Smooth muscle cell of the brain vasculature (primary cell): ENCODE measurements at regions not wholly inside any gene's neighbourhood (a gene's known extent, or its start where the extent isn't known, plus 50 kb on each side); places are given as distances from the start of the nearest gene placed in this dataset.

Experiments used
- DNase-seq: peaks from one replicate; pipeline ENCODE4 v3.0.0-alpha.2; 2012; ENCODE audit warnings: low read depth, low spot score

DNA sequence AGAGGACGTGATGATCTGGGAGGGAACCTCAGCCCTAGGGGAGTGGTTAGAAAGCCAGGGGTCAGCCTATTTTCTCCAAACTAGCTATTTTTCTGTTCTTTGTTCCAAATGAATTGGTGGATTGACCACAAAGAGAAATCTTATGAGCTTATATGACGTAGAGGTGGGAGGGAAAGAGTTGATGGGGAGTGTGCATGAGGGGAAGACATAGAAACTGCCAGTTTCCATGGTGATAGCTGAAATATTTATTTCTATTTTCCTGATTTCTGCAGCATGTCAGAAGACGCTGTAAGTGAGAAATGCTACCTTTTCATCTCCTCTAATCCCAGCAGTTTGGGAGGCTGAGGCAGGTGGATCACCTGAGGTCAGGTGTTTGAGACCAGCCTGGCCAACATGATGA is 51.4 kb upstream of the CISTR start:
- no peak for DNase-seq

DNA sequence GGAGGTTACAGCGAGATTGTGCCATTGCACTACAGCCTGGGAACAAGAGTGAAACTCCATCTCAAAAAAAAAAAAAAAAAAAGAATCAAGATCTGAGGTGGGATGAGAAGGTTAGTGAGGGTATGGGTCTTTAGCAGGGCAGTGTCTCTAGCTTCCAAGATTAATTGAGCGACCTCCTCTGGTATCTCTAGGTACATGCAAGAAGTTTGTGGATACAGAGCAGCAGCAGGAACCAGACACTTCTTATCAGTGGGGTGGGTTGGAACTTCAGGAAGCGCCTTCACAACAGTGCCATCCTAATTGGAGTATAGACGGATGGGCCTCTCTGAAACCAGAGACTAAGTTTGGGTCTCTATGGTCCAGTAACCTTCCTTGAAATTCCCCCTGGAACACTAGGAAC is 51.9 kb upstream of the CISTR start:
- DNase-seq = no peak

DNA sequence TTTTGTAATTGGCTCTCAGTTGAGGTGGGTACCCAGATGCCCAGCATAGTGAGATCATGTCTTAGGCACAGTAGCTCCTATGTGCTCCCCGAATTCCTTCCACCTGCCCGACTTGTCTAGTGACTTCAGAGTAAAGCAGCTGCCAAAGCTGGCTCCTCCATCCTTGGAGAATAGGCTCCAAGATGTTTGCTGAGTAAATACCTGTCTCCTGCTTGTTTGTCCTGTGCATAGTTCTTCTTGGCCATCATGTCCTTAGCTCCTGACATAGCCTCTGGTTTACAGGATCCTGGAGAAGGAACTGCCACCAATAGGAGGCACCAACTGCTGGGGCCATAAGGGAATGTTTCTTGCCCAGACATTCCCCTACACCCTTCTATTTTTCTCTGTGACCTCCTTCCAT is 52.6 kb upstream of the CISTR start:
- DNase-seq = no peak

DNA sequence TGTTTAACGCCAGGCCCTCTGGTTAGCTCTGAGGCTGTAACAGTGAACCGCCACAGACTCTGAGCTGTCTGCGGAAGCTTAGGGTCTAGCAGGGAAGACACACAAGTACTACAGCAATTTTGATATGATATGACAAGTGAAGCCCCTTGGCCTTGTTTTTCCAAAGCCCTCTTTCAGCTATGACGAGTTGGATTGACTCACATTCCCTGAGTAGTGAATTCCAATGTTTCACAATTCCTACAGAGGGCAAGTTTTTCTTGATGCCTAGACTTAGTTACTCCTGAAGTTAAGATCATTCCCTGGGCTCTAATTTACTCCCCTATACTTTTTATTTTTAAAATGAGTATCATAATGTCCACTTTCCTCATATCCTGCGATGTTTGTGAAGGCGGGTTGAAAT is 53.3 kb upstream of the CISTR start:
- DNase-seq = no peak

DNA sequence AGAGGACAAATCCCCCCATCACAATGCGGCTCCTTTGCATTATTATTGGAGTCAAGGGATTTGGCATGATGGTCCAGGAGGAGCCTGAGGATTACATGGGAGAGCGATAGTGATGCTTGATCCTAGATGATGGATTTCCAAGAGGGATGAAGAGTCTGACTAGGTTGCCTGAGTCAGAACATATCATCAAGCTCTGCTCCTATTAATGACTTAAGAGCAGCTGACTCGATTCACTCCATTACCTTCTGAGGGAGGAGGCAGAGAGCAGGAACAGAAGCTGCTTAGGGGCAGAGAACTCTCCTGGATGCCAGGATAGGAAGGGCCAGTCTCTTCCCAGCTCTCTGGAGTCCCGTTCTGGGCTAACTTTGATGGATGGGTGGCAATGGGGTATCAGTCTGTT is 54.0 kb upstream of the CISTR start:
- DNase-seq = no peak

DNA sequence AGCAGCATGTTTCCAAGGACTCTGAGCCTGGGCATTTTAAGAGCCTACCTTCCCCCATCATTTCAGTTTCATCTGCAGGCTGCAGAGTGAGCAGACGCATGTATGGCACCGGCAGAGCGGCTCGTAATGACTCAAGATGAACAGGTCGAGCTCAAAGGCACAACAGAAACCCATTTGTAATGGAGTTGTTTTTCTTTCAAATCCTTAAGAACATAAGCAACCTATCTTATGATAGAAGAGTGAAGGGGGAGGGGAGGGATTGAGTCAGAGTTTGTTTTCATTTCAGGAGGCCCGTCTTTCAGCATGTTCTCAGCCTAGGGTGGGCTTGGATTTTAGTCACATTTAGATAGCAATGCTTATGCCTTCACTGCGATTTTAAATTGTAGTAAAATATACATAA is 54.9 kb upstream of the CISTR start:
- DNase-seq = peak; percentile 12

DNA sequence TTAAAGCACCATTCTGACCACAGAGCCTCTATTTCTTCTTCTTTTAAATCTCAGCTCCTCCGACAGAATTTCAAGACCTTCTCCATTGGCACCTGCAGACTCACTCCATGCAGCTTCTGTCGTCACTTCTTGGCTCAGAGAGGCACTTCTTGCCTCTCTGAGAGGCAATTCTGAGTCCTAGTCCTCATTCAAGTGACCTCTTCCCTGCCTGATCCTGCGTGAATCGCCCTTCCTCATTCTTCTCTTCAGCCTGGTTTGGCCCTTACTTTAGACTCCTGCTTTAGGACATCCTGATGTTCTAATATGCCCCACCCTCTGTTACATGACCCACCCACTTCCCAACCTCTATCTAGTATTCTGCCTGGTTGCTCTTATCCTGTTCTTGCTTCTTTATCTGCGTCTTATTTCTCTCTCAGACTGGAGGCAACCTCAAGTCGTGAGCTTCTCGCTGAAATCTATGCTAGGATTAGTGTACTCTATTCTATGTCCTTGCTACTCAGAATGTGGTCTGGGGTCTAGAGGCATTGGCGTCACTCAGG is 55.6 kb upstream of the CISTR start:
- no peak for DNase-seq

DNA sequence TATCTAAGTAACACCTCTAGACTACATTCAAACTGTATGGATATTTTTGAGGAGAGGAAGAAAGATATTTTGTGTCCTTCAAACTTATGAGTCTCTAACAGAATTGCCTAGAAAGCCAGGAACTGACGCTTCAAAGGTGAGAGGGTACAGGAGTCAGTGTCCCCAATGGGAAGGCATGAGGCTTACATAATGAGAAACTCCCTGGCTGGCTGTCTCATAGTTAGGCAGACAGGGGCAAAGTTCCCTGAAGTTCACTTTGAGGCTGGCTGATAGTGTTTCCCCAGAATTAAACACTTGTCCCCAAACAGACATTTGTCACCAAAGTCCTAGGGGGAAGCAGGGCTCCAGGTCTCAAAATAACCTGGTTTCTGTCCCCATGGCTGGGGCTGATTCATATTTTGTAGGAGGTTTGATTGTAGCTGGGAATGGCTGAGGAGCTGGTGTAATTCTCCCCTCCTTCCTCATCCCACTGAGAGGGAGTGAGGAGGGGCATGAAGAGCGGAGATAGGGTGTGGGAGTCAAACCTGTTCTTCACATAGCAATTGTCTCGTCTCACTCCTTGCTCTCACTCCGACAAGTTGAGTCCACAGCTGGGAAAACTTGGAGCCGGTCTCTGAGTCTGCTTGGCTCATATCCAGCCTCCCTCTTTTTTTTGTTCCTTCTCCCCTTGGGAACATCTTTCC is 56.4 kb upstream of the CISTR start:
- DNase-seq = no peak

DNA sequence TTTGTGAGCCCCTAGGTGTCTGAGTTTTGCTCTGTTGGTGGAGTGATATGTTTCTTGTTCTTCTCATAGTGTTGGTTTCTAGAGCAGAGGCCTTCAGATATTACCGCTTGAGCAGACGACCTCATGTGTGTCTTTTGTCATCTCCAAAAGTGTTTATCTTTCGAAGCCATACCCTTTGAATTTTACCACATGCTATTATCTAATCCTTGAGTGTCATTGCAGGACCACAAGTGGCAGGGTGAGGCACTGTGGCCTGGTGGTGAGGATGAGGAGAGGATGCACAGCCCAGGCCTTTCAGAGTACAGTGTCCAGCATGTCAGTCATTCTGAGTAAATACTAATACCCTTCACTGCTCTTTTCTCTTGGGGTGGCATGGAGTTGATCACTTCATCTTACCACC is 57.2 kb upstream of the CISTR start:
- DNase-seq = no peak

DNA sequence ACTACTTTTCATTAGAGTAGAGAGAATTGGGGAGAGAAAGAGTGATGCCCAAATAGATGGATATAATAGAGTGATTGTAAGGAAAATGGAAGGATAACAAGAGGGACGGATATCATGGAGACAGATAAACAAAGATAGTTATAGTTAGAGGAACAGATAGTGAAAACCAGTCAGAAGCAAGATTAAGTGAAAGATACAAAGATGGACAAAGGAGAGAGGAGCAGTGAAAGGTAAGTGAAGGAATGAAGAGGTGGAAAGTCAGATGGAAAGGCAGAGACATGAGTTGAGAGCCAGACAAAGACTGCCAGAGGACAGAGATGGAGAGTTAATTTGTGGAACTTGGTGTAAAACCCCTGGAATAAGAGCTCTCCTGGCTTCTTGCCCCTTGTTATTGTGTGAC is 59.2 kb upstream of the CISTR start:
- DNase-seq = no peak

DNA sequence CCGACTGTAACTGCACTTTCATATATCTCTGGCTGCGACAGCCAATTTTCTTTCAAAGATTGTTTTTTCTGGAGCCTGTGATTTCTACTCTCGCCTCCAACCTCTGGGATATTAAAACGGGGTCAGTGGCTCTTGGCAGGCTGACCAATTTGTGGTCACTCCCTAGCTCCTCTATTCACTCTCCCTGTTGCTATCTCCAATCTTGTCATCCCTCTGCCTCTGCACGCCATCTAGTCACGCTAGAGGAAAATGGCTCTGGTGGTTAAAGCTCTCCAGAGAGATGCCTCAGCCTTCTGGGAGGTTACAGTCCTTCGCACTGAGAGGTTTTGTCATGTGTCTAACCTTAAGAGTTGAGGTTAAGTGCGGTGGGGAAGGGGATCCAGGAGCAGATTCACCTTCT is 59.8 kb upstream of the CISTR start:
- DNase-seq = no peak

DNA sequence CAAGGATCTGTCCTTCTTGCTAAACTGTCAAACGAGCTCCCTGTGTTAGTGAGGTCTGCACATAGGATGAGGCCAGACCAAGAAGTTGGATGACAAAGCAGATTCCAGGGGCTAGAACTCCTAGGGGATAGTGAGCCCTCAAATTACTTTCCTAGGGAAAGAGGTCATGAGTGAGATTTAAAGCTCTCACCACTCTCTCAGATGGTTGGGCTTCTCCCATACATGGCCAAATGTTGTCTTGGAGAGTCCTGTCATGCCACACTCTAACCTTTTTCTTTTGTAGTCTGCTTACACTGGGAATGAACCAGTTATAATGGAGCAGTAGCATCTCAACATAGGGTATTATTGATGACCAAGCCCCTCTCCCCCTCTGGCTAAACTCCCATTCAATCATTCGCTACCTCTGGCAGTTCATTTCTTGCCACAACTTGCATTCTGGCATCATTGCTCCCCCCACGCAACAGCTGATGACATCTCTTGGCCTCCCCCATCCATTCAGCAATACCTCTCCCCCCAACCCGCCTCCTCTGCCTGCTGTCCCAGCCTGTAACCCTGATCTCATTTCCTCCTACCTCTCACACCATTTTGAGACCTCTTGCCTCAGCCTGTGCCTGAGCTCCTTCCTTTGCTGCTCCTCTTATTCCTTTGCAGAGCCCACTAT is 64.7 kb upstream of the CISTR start:
- no peak for DNase-seq

DNA sequence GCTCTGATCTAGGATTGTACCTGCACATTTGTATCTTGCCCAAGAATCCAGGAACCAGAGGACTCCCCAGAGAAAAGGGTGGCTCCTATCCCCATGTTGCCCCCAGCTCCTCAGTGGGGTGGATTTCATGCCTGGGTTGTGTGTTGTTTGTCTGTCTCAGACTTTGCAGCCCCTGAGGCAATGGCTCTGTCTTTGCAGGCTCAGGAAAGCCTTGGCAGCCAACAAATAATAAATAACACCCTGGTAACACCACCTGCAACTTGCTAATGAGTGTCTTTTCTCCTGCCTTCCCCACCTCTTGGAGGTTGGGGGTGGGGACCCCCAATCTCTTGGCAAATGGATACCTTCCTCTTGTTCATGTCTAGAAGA is 65.2 kb upstream of the CISTR start:
- DNase-seq = no peak

DNA sequence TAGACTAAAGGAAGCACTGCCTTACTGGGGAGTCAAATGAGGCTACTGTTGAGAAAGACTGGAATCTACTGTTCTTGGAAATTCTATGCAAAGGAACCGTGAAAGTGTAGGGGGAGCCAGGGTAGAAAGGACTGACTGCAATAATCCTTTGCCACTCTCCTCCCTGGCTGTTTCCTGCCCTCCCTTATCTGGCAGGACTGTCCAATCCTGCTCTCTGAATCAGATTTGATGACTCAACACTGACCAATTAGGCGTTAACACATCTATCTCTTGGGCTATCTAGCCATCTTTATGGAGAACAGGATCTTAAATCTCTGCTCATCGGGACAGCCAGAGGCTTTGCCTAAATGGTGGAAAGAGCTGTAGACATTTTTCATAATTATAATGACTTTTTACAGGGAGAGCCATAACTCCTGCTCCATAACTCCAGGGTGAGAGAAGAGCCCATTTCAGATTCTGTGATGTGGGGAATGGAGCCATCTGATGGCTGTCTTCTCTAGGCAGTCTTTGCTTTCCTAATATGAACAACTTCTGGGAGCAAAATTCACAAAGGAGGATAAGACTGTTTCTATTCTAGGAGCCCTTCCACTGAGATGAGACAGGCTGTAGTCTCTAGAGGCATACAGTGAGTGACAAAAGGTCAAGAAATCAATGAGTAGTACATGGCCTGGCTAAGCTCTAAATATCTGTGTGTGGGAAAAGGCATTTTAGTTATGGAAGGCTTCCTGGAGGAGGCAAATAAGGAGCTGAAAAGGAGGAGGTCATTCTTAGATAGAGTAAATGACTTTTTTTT is 68.9 kb upstream of the CISTR start:
- DNase-seq = no peak

DNA sequence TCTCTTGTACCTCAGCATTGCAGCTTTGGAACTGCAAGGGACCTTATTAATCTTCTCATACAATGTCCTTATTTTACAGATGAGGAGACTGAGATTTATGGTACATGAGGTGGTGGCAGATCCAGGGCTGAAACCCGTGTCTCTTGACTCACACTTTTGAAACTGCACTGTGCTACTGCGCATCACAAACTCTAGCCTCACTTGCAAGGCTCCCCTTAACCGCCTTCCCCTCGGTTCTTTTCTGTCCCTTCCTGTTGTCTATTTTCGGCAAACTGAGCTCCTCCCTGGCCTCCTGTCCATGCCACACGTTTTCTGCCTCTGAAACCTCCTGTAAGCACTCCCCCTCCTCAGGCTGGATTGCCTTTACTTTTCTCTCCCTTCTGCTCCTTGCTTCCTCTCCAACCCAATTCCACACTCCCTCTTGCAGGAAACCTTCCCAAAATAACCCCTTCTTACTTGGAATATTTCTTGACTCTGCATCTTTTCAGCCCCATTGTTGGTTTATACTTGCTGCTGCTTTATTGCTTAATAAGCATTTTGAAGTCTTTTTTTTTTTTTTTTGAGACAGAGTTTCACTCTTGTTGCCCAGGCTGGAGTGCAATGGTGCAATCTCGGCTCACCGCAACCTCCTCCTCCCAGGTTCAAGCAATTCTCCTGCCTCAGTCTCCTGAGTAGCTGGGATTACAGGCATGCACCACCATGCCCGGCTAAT is 72.4 kb upstream of the CISTR start:
- DNase-seq = no peak

DNA sequence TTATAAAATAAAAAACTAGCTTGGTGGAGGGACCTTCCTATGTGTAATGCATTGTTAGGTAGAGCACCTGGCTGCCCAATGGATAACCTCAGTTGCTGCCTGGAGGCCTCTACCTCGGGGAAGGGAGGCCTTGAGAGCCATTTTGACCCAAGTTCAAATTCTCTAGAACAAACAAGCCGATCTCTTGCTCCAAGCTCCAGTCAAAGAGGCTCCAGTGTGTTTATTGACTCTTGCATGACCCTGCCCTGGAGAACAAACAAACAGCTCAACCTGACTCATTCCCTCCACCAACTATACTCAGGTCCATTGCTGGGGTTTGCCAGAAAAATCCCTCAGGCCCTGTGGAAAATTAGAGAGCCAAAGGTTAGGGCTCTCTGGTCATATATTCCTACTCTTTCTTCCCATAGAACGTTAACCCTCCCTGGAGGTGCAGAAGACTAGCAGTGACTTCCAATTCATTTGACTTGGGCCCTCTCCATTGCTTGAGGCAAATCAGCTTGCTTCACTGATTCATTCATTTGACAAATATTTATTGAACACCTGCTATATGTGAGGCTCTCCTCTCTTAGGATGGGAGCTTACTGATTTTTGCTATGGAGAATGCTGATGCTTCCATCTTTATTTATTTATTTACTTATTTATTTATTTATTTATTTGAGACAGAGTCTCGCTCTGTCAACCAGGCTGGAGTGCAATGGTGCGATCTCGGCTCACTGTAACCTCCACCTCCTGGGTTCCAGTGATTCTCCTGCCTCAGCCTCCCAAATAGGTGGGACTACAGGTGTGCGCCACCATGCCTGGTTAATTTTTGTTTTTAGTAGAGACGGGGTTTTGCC is 73.7 kb upstream of the CISTR start:
- DNase-seq = no peak

DNA sequence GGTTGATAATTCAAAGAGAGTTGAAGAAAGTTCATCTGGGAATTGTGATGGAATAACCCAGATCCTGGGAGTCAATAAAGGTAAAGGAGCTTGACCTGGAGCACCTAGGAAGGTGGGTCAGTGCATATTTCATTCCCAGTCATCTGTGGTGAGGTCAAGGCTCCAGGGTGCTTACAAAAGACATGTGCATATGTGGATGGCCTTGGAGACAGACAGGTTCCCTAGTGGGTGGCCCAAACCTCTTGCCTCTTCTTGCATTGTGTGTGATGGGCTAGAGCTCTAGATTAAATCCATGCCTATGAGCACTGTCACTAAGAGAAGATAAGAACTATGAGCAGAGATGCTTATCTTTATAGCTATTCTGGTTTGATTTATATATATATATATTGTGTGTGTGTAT is 75.5 kb upstream of the CISTR start:
- DNase-seq = no peak

DNA sequence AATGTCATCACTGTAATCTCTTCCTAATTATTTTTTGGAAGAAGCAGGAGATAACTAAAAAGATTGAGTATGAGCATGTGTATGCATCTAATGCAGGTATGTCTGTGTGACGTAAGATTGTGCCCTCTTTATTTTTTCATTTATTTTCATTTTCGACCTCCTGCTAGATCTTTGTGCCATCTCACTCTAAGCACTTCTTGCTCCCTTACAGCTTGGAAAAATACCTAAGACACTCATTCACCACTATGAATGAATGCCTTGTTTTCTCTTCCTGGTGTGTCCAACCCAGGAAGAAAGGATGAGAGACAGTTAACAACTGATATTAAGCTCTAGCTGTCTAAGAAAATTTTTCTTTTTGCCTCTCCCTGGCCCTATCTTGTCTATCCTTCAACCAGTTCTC is 76.8 kb upstream of the CISTR start:
- DNase-seq = no peak

DNA sequence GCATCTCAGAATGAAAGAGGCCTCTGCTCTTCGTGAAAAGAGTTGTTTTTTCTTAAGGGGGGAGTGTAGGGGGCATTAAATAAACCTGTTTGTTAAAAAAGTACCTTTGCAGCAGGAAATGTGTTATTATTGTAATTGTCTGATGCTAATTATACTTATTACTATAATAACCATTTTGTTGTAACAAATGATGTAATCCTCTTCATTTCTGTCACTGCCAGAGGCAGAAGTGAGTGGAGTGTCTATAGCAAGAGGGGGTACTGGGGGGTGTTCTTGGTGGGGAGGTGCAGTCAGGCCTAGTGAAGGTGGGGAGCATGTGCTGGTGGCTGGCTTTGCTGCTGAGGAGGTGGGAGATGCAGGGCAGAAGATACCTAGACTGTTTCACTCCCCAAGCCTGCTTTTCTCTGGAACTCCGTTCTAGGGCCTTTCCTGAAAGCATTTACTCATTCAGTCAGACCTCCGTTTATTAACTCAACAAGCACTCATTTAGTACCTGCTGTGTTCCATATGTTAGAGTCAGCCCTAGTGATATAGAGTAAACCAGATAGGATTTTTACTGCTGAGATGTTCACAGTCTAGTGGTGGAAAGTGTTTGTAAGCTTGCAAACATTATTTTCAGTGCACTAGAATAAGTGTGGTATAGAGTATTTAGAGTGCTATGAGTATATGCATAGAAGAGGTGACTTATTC is 77.5 kb upstream of the CISTR start:
- no peak for DNase-seq

DNA sequence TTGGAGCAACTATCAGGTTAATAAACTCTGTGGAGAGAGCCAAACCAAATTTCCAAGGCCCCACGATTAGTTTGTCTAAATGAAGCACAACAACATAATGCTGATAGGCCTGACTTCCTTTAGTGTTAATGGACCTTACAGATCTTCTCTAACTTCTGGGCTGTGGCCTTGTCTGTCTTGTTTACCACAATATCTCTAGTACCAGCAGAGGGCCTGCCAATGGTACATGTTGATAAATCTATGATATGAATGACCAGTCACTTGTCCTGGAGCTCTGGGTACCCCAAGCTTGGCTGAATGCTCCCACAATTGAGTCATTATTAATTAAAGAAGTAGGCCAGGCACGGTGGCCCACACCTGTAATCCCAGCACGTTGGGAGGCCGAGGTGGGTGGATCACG is 78.9 kb upstream of the CISTR start:
- no peak for DNase-seq
